ENCODE measurements at regions not wholly inside any gene's neighbourhood (a gene's known extent, or its start where the extent isn't known, plus 50 kb on each side); places are given as distances from the start of the nearest gene placed in this dataset.

- no peak overlapping the region for H3K4me3 ChIP-seq (ENCODE audit: low read depth, low read length)
- TF ChIP-seq CTCF (IDR thresholded peaks at IDR 0.05; ENCODE audit: insufficient read depth, low read depth, low read length, missing control alignments) = no peak
- no peak for DNase-seq (ENCODE audit: low read depth)
Measured at GRCh38 chr4:135353008-135353407, 1151.4 kb upstream of the PABPC4L start.

GRCh38 chr4:135344492-135344891 lies 1142.9 kb upstream of the PABPC4L start:
- H3K4me3 ChIP-seq (ENCODE audit: low read depth, low read length) = no peak overlapping the region
- TF ChIP-seq CTCF (IDR thresholded peaks at IDR 0.05; ENCODE audit: insufficient read depth, low read depth, low read length, missing control alignments) = no peak
- DNase-seq (ENCODE audit: low read depth) = no peak

GRCh38 chr4:135338181-135338580 lies 1136.6 kb upstream of the PABPC4L start:
- TF ChIP-seq CTCF (IDR thresholded peaks at IDR 0.05; ENCODE audit: insufficient read depth, low read depth, low read length, missing control alignments) = no peak
- DNase-seq (ENCODE audit: low read depth) = no peak
- H3K4me3 ChIP-seq (ENCODE audit: low read depth, low read length) = no peak overlapping the region

GRCh38 chr4:135325264-135325663 lies 1123.7 kb upstream of the PABPC4L start:
- no peak overlapping the region for H3K4me3 ChIP-seq (ENCODE audit: low read depth, low read length)
- TF ChIP-seq CTCF (IDR thresholded peaks at IDR 0.05; ENCODE audit: insufficient read depth, low read depth, low read length, missing control alignments) = no peak

GRCh38 chr4:135319685-135320084 lies 1118.1 kb upstream of the PABPC4L start:
- no peak for DNase-seq (ENCODE audit: low read depth)
- no peak for TF ChIP-seq CTCF (IDR thresholded peaks at IDR 0.05; ENCODE audit: insufficient read depth, low read depth, low read length, missing control alignments)
- no peak overlapping the region for H3K4me3 ChIP-seq (ENCODE audit: low read depth, low read length)

More at GRCh38 chr4:135325264-135325663, 1123.7 kb upstream of the PABPC4L start:
- DNase-seq (ENCODE audit: low read depth) = no peak

GRCh38 chr4:135316266-135316779 lies 1114.7 kb upstream of the PABPC4L start:
- no peak for DNase-seq (ENCODE audit: low read depth)
- no peak for TF ChIP-seq CTCF (IDR thresholded peaks at IDR 0.05; ENCODE audit: insufficient read depth, low read depth, low read length, missing control alignments)
- H3K4me3 ChIP-seq (ENCODE audit: low read depth, low read length) = no peak overlapping the region

GRCh38 chr4:135290136-135290535 lies 1088.5 kb upstream of the PABPC4L start:
- TF ChIP-seq CTCF (IDR thresholded peaks at IDR 0.05; ENCODE audit: insufficient read depth, low read depth, low read length, missing control alignments) = no peak
- no peak for DNase-seq (ENCODE audit: low read depth)
- no peak overlapping the region for H3K4me3 ChIP-seq (ENCODE audit: low read depth, low read length)

Data from GM12865 (cell line).